Panc1 (cell line): ENCODE measurements at regions not wholly inside any gene's neighbourhood (a gene's known extent, or its start where the extent isn't known, plus 50 kb on each side); places are given as distances from the start of the nearest gene placed in this dataset.
"Not testable (repeated sequence)": the region's sequence is repeated elsewhere in the genome, so short reads cannot be mapped to it uniquely, and the experiment has no call there.

ENCODE experiments used
- CTCF ChIP-seq: fragments of 450-650 bp; IDR thresholded peaks from 2 replicates; pipeline ENCODE4 v1.5.1; 2017; ENCODE audit warnings: mild to moderate bottlenecking
- POLR2AphosphoS5 ChIP-seq: IDR thresholded peaks from 2 replicates; pipeline ENCODE4 v1.6.1; 2012; ENCODE audit warnings: mild to moderate bottlenecking, low read depth, low read length, moderate library complexity
- REST ChIP-seq, 2 experiments: IDR thresholded peaks; 2 replicates each; pipeline ENCODE4 v1.6.1; 2011 to 2012; ENCODE audit warnings: low read depth in 2 of 2, control low read depth in 1 of 2, low read length in 1 of 2, mild to moderate bottlenecking in 1 of 2, moderate library complexity in 1 of 2; ENCODE audit not compliant: insufficient read depth in 1 of 2
- SIN3A ChIP-seq: IDR thresholded peaks from 2 replicates; pipeline ENCODE4 v1.6.1; 2012; ENCODE audit warnings: low read depth, mild to moderate bottlenecking, low read length, moderate library complexity, borderline replicate concordance; ENCODE audit not compliant: insufficient read depth

- not testable (repeated sequence) for TF ChIP-seq CTCF; REST (IDR thresholded peaks at IDR 0.05; ENCODE audit: insufficient read depth in 1 of 2, low read depth in 2 of 2, low read length in 1 of 2); POLR2AphosphoS5; SIN3A
Observed at GRCh38 chr1:30524025-30524555, 199.3 kb downstream of the MATN1 start.
